GM12892 (cell line): ENCODE measurements at regions not wholly inside any gene's neighbourhood (a gene's known extent, or its start where the extent isn't known, plus 50 kb on each side); places are given as distances from the start of the nearest gene placed in this dataset.

Experiments used
- POLR2A ChIP-seq: IDR thresholded peaks from 2 replicates; pipeline ENCODE4 v1.6.1; 2011; ENCODE audit warnings: low read depth, low read length, control low read depth
- POLR2AphosphoS5 ChIP-seq: IDR thresholded peaks from 2 replicates; pipeline ENCODE4 v1.6.1; 2011; ENCODE audit warnings: low read depth, low read length, control low read depth
- TAF1 ChIP-seq: IDR thresholded peaks from 2 replicates; pipeline ENCODE4 v1.6.1; 2011; ENCODE audit warnings: low read depth, mild to moderate bottlenecking, control low read depth, low read length, borderline replicate concordance

DNA sequence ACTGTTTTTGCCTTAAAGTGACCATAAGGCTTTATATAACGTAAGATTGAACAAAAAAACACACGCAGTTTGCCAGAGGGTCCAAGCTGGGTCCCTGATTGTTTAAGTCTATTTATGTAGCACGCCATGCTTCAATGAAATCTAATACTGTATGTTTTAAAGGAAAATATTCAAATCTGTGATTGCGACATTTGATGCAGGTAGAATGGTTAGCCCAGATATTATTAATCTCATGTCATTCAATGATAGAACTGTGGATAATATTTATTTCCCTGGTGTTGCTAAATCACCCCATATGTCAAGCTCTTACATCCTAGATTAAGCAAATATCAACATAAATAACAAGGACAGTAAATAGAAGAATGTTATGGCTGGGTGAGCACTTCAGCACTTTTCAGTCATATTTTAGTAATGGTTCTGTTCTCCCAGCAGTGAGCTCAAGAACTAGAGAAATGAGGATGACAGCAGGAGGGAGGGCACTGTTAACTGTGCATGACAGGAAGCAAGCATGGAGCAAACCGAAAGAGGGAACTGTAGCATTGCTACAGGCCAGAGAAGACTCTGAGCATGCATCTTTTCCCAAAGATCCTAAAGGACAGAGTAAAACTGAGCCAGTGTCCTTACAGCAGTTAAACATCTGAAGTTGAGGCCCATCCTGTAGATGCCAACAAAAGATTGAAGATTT lies 465.7 kb upstream of the MGAT4C start:
- TF ChIP-seq TAF1 (no peak), POLR2AphosphoS5 (no peak), POLR2A (no peak)
